HEK293 (cell line): ENCODE measurements at regions not wholly inside any gene's neighbourhood (a gene's known extent, or its start where the extent isn't known, plus 50 kb on each side); places are given as distances from the start of the nearest gene placed in this dataset.

Experiments used
- ELK4 ChIP-seq: IDR thresholded peaks from 2 replicates; pipeline ENCODE4 v1.6.1; 2011; ENCODE audit warnings: mild to moderate bottlenecking, low read depth, low read length, borderline replicate concordance
- PATZ1 ChIP-seq: fragments of 450-650 bp; formaldehyde crosslinking; IDR thresholded peaks from 2 replicates; pipeline ENCODE4 v1.5.1; 2016; ENCODE audit warnings: missing biosample characterization, missing genetic modification characterization
- PBX3 ChIP-seq: sonication (generic); formaldehyde crosslinking; IDR thresholded peaks from 2 replicates; pipeline ENCODE4 v1.8.1; 2022; ENCODE audit warnings: mild to moderate bottlenecking, moderate library complexity, missing genetic modification reagents
- ZNF121 ChIP-seq: fragments of 450-650 bp; formaldehyde crosslinking; IDR thresholded peaks from 2 replicates; pipeline ENCODE4 v1.5.1; 2016; ENCODE audit warnings: missing biosample characterization, missing genetic modification characterization
- ZNF169 ChIP-seq: fragments of 450-650 bp; formaldehyde crosslinking; IDR thresholded peaks from 2 replicates; pipeline ENCODE4 v1.5.1; 2016; ENCODE audit warnings: missing biosample characterization, missing genetic modification characterization

- TF ChIP-seq ELK4, result no peak
- TF ChIP-seq PBX3 (CRISPR knock-in tag), result no peak
- TF ChIP-seq PATZ1 (tag by site-specific recombination), result no peak
- TF ChIP-seq ZNF121 (tag by site-specific recombination), result no peak
- TF ChIP-seq ZNF169 (tag by site-specific recombination), result no peak
Observed at GRCh38 chr18:73908323-73908722, 239.3 kb downstream of the FBXO15 start.
